OCI-LY7 (cell line): ENCODE measurements at regions not wholly inside any gene's neighbourhood (a gene's known extent, or its start where the extent isn't known, plus 50 kb on each side); places are given as distances from the start of the nearest gene placed in this dataset.

ENCODE experiments used
- BruUV-seq: library from RNA; stranded (reverse); fragments of 400-500 nt; replicated peaks from 2 replicates; lab custom pipeline; 2021; lab: Mats Ljungman, UMichigan
- CTCF ChIA-PET: fragments of 300-600 bp; sonication (Branson Sonifier 250); formaldehyde crosslinking; loops from one replicate; lab custom pipeline; 2022; ENCODE audit warnings: antibody characterized with exemption; ENCODE audit not compliant: unreplicated experiment; lab: Charles Lee
- POLR2A ChIA-PET: fragments of 300-600 bp; sonication (Branson Sonifier 250); formaldehyde crosslinking; loops from one replicate; lab custom pipeline; 2022; ENCODE audit warnings: antibody characterized with exemption; lab: Charles Lee
- DNase-seq: peaks from one replicate; pipeline ENCODE4 v3.0.0-alpha.2; 2015; ENCODE audit warnings: low spot score
- H2AFZ ChIP-seq: fragments of 200-600 bp; sonication (generic), shearing (Covaris generic); 2 replicates; pipeline ENCODE4 v1.6.1; 2014; ENCODE audit warnings: mild to moderate bottlenecking, antibody characterized with exemption, low read length, moderate library complexity
- H3K27ac ChIP-seq: fragments of 200-600 bp; sonication (generic); 2 replicates; pipeline ENCODE4 v1.5.1; 2014; ENCODE audit warnings: mixed run types, low read depth, mild to moderate bottlenecking, moderate library complexity, low read length, inconsistent platforms; ENCODE audit not compliant: poor library complexity, severe bottlenecking
- H3K36me3 ChIP-seq: fragments of 200-600 bp; sonication (generic); 2 replicates; pipeline ENCODE4 v1.6.1; 2014; ENCODE audit warnings: mild to moderate bottlenecking, antibody characterized with exemption, low read length, moderate library complexity, mixed read lengths; ENCODE audit not compliant: insufficient read depth
- H3K4me1 ChIP-seq: fragments of 200-600 bp; sonication (generic); 2 replicates; pipeline ENCODE4 v1.5.1; 2014; ENCODE audit warnings: mild to moderate bottlenecking, low read length; ENCODE audit not compliant: insufficient read depth, poor library complexity, severe bottlenecking
- H3K4me2 ChIP-seq: fragments of 200-600 bp; sonication (generic); 2 replicates; pipeline ENCODE4 v1.6.1; 2014; ENCODE audit warnings: mild to moderate bottlenecking, low read length
- H3K4me3 ChIP-seq: fragments of 200-600 bp; sonication (generic); 2 replicates; pipeline ENCODE4 v1.5.1; 2014; ENCODE audit warnings: mild to moderate bottlenecking, low read depth, low read length; ENCODE audit not compliant: poor library complexity, severe bottlenecking
- H3K79me2 ChIP-seq: fragments of 200-600 bp; sonication (generic); 2 replicates; pipeline ENCODE4 v1.6.1; 2016; ENCODE audit warnings: low read depth, mild to moderate bottlenecking, low read length, moderate library complexity, mixed read lengths; ENCODE audit not compliant: insufficient read depth
- H3K9me2 ChIP-seq: fragments of 200-600 bp; sonication (generic); 2 replicates; pipeline ENCODE4 v1.6.1; 2016; ENCODE audit warnings: mild to moderate bottlenecking, low read length, mixed read lengths; ENCODE audit not compliant: insufficient read depth
- H3K9me3 ChIP-seq: fragments of 200-600 bp; sonication (generic); 2 replicates; pipeline ENCODE4 v1.6.1; 2014; ENCODE audit warnings: mild to moderate bottlenecking, mixed run types, low read length, mixed read lengths
- H4K20me1 ChIP-seq: fragments of 200-600 bp; sonication (generic); 2 replicates; pipeline ENCODE4 v1.6.1; 2014; ENCODE audit warnings: mild to moderate bottlenecking, antibody characterized with exemption, low read length, moderate library complexity, mixed read lengths; ENCODE audit not compliant: insufficient read depth
- CTCF ChIP-seq: fragments of 200-600 bp; sonication (generic); conservative IDR thresholded peaks from 2 replicates; pipeline ENCODE4 v1.5.1; 2014; ENCODE audit warnings: mild to moderate bottlenecking, antibody characterized with exemption, low read length, moderate library complexity, mixed read lengths
- EZH2phosphoT487 ChIP-seq: fragments of 200-600 bp; sonication (generic); IDR thresholded peaks from 2 replicates; pipeline ENCODE4 v1.6.1; 2018; ENCODE audit warnings: low read depth, borderline replicate concordance, mild to moderate bottlenecking, mixed run types, antibody characterized with exemption, low read length, moderate library complexity, mixed read lengths
- intact Hi-C: fragments of 100-400 bp; cut with micrococcal nuclease; formaldehyde crosslinking; loops from one replicate; pipeline ENCODE4 v1.10.0; 2022; ENCODE audit not compliant: unreplicated experiment

GRCh38 chr5:2005101-2006041 is 122.6 kb upstream of the IRX4 start:
- DNase-seq: no peak
- no peaks in the 10 kb centered on the region for H3K79me2 ChIP-seq
- H3K9me2 ChIP-seq: no peaks in the 10 kb centered on the region
- TF ChIP-seq EZH2phosphoT487 (no peak), CTCF (no peak)
- no peaks in the 10 kb centered on the region for H3K4me1 ChIP-seq
- POLR2A ChIA-PET: no interaction called here
- no peaks in the 10 kb centered on the region for H3K36me3 ChIP-seq
- intact Hi-C loops: no loop called here
- BruUV-seq: no TSS peak
- H3K27ac ChIP-seq: no peak overlapping the region
- H4K20me1 ChIP-seq: no peaks in the 10 kb centered on the region
- no peak overlapping the region for H3K4me2 ChIP-seq
- H3K9me3 ChIP-seq: no peaks in the 10 kb centered on the region
- no peak overlapping the region for H3K4me3 ChIP-seq
- no peak overlapping the region for H2AFZ ChIP-seq
- CTCF ChIA-PET: no interaction called here

DNA sequence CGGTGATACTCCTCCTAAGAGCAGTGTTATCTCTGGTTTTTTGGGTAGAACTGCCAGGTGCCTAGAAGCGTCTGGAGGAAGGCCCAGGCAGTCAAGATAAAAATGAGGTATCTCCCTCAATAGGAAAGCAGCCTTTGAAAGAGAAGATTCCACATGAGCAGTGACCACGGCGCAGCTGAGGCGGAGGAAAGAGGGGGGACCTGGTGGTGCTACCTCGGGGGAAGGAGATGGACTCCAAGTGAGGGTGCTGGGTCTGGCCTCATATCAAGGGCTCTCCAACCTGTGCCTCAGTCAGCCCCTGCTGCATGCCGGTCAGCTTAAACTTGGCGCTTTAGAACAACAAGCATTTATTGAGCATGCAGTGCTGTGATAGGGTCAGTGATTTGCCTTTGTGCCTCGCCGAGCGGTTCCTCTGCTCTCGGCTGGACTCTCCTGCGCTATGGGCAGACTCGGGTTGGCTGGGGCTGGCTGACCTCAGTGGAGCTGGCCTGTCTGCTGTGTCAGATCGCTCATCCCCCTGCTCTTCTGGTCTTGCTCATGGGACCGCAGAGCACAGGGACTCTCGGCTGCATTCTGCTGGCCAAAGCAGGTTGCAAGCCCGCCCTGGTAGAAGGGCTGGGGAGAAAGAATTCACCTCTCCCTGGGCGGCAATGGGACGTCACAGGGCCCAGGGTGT is 121.1 kb upstream of the IRX4 start:
- H3K79me2 ChIP-seq: no peaks in the 10 kb centered on the region
- TF ChIP-seq CTCF: no peak
- no peak for TF ChIP-seq EZH2phosphoT487
- H3K4me1 ChIP-seq: no peaks in the 10 kb centered on the region
- no peaks in the 10 kb centered on the region for H4K20me1 ChIP-seq
- no peak overlapping the region for H3K4me2 ChIP-seq
- POLR2A ChIA-PET: no interaction called here
- DNase-seq: no peak
- CTCF ChIA-PET: no interaction called here
- H3K9me3 ChIP-seq: no peaks in the 10 kb centered on the region
- H3K27ac ChIP-seq: no peak overlapping the region
- H2AFZ ChIP-seq: no peak overlapping the region
- no peaks in the 10 kb centered on the region for H3K9me2 ChIP-seq
- no TSS peak for BruUV-seq
- no peaks in the 10 kb centered on the region for H3K36me3 ChIP-seq
- H3K4me3 ChIP-seq: no peak overlapping the region
- intact Hi-C loops: no loop called here

DNA sequence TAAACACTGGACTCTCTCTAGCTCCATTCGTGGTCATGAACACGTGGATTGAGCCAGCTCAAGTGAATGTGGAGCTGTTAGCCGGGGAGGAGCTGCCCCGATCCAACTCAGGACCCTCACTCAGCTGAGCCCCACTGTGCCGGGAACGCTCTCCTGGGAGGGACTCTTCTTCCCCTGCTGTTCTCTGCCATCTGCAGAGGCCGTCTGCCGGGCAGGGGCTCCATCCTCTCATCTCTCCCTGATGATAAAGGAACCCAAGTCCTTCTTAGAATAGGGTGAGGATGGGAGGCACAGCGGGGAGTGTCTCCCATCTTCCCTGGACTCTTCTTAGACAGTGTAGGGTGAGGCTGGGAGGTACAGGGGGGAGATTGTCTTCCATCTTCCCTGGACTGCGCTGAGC is 120.5 kb upstream of the IRX4 start:
- ChIA-PET POLR2A (no interaction called here), CTCF (no interaction called here)
- H3K79me2 ChIP-seq: no peaks in the 10 kb centered on the region
- no peaks in the 10 kb centered on the region for H3K9me2 ChIP-seq
- H3K4me3 ChIP-seq: no peak overlapping the region
- no peak overlapping the region for H3K27ac ChIP-seq
- no peaks in the 10 kb centered on the region for H3K36me3 ChIP-seq
- intact Hi-C loops: no loop called here
- no peak overlapping the region for H3K4me2 ChIP-seq
- H4K20me1 ChIP-seq: no peaks in the 10 kb centered on the region
- BruUV-seq: no TSS peak
- H2AFZ ChIP-seq: no peak overlapping the region
- no peaks in the 10 kb centered on the region for H3K4me1 ChIP-seq
- H3K9me3 ChIP-seq: no peaks in the 10 kb centered on the region
- DNase-seq: no peak
- no peak for TF ChIP-seq CTCF
- TF ChIP-seq EZH2phosphoT487: no peak
